ENCODE measurements at regions not wholly inside any gene's neighbourhood (a gene's known extent, or its start where the extent isn't known, plus 50 kb on each side); places are given as distances from the start of the nearest gene placed in this dataset.

DNA sequence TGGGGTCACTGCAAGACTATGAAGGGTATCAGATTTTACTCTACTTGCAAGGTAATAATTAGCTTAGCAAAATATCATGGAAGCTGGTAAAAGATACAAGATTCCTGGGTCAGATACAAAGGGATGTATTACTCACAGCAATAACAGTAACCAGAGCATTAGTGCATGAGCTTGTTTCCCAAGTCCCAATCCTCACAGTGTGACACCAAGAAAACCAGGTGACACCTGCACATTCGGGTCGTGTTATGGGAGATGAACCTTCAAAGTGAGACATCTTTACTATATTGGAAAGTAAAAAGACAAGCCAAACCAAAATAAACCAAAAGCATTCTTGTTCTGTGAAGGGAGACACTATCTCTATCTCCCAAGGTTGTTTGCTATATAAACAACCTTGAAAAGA lies 528.7 kb upstream of the TGFBR2 start:
- no peak for TF ChIP-seq POLR2AphosphoS5 (IDR thresholded peaks at IDR 0.05; ENCODE audit: low read depth, low read length)
- TF ChIP-seq, protein P1, sequence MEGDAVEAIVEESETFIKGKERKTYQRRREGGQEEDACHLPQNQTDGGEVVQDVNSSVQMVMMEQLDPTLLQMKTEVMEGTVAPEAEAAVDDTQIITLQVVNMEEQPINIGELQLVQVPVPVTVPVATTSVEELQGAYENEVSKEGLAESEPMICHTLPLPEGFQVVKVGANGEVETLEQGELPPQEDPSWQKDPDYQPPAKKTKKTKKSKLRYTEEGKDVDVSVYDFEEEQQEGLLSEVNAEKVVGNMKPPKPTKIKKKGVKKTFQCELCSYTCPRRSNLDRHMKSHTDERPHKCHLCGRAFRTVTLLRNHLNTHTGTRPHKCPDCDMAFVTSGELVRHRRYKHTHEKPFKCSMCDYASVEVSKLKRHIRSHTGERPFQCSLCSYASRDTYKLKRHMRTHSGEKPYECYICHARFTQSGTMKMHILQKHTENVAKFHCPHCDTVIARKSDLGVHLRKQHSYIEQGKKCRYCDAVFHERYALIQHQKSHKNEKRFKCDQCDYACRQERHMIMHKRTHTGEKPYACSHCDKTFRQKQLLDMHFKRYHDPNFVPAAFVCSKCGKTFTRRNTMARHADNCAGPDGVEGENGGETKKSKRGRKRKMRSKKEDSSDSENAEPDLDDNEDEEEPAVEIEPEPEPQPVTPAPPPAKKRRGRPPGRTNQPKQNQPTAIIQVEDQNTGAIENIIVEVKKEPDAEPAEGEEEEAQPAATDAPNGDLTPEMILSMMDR (IDR thresholded peaks at IDR 0.05) = no peak
- TF ChIP-seq SIN3A (IDR thresholded peaks at IDR 0.05; ENCODE audit: borderline replicate concordance, insufficient read depth, low read depth, low read length) = no peak

Measured in Panc1 (cell line).